H1 (cell line): ENCODE measurements at regions not wholly inside any gene's neighbourhood (a gene's known extent, or its start where the extent isn't known, plus 50 kb on each side); places are given as distances from the start of the nearest gene placed in this dataset.

ENCODE experiments used
- CTCF ChIA-PET: fragments of 300-600 bp; sonication (Branson Sonifier 250); formaldehyde crosslinking; loops from one replicate; lab custom pipeline; 2021; ENCODE audit not compliant: partially characterized antibody; lab: Charles Lee
- POLR2A ChIA-PET: fragments of 300-600 bp; sonication (Branson Sonifier 250); formaldehyde crosslinking; loops from one replicate; lab custom pipeline; 2021; ENCODE audit warnings: inconsistent platforms; ENCODE audit not compliant: partially characterized antibody; lab: Charles Lee
- DNase-seq, 2 experiments: peaks; one replicate each; pipeline versions ENCODE4 v3.0.0 to v3.0.0-alpha.2; 2010 to 2022; ENCODE audit warnings: low spot score in 2 of 2, low read depth in 1 of 2, mixed read lengths in 1 of 2
- FAIRE-seq: peaks from 2 replicates; lab custom pipeline; 2011; peaks lifted over from hg19 to GRCh38; lab: Jason Lieb, UNC
- H2AFZ ChIP-seq: 2 replicates; pipeline ENCODE4 v1.8.1; 2012; ENCODE audit warnings: low read length, inconsistent platforms
- H2AK5ac ChIP-seq: 2 replicates; pipeline ENCODE4 v1.6.1; 2013; ENCODE audit warnings: low read depth, low read length
- H2BK120ac ChIP-seq: replicated peaks from 2 replicates; pipeline ENCODE3; 2013; ENCODE audit warnings: low read depth, low read length, inconsistent platforms
- H2BK12ac ChIP-seq: 2 replicates; pipeline ENCODE4 v1.6.1; 2013; ENCODE audit warnings: low read depth, low read length
- H2BK15ac ChIP-seq: 2 replicates; pipeline ENCODE4 v1.6.1; 2013; ENCODE audit warnings: low read length
- H2BK20ac ChIP-seq: 2 replicates; pipeline ENCODE4 v1.6.1; 2013; ENCODE audit warnings: low read length
- H2BK5ac ChIP-seq: 2 replicates; pipeline ENCODE4 v1.6.1; 2013; ENCODE audit warnings: low read depth, low read length
- H3K14ac ChIP-seq: 2 replicates; pipeline ENCODE4 v1.6.1; 2013; ENCODE audit warnings: inconsistent platforms; ENCODE audit not compliant: insufficient read length
- H3K18ac ChIP-seq: 2 replicates; pipeline ENCODE4 v1.6.1; 2013; ENCODE audit warnings: low read length; ENCODE audit errors: extremely low read depth
- H3K23ac ChIP-seq: 2 replicates; pipeline ENCODE4 v1.6.1; 2013; ENCODE audit warnings: inconsistent platforms; ENCODE audit not compliant: insufficient read length
- H3K23me2 ChIP-seq: 2 replicates; pipeline ENCODE4 v1.6.1; 2013; ENCODE audit warnings: low read depth, low read length
- H3K27ac ChIP-seq: 2 replicates; pipeline ENCODE4 v1.6.1; 2011; ENCODE audit warnings: low read depth, low read length, inconsistent platforms
- H3K27me3 ChIP-seq, 4 experiments: replicated peaks in 1 of 4; 1 replicate in 1 of 4; 2 replicates in 3 of 4; pipeline versions ENCODE4 v1.6.1 to v1.8.1; 2011 to 2013; ENCODE audit warnings: low read length in 3 of 4, mild to moderate bottlenecking in 3 of 4, inconsistent platforms in 2 of 4, mixed read lengths in 2 of 4, moderate library complexity in 1 of 4; ENCODE audit not compliant: control insufficient read depth in 3 of 4, insufficient read depth in 3 of 4; ENCODE audit errors: extremely low read depth in 1 of 4
- H3K36me3 ChIP-seq, 4 experiments: 2 replicates each; pipeline versions ENCODE4 v1.6.1 to v1.8.1; 2011 to 2013; ENCODE audit warnings: mild to moderate bottlenecking in 4 of 4, low read length in 3 of 4, moderate library complexity in 2 of 4, control low read depth in 1 of 4, inconsistent platforms in 1 of 4; ENCODE audit not compliant: insufficient read depth in 4 of 4, control insufficient read depth in 2 of 4
- H3K4ac ChIP-seq: replicated peaks from 2 replicates; pipeline ENCODE3; 2013; ENCODE audit warnings: low read length, low read depth, mixed read lengths, inconsistent platforms; ENCODE audit not compliant: insufficient read length
- H3K4me1 ChIP-seq, 4 experiments: replicated peaks in 1 of 4; 1 replicate in 1 of 4; 2 replicates in 3 of 4; pipeline versions ENCODE4 v1.6.1 to v1.8.1; 2011 to 2013; ENCODE audit warnings: low read length in 3 of 4, inconsistent platforms in 2 of 4, mixed read lengths in 1 of 4; ENCODE audit not compliant: insufficient read depth in 4 of 4, control insufficient read depth in 3 of 4
- H3K4me2 ChIP-seq, 2 experiments: 2 replicates each; pipeline versions ENCODE4 v1.6.1 to v1.8.1; 2011 to 2013; ENCODE audit warnings: low read depth in 2 of 2, low read length in 2 of 2, control low read depth in 1 of 2, inconsistent platforms in 1 of 2, mild to moderate bottlenecking in 1 of 2; ENCODE audit not compliant: insufficient read depth in 1 of 2
- H3K4me3 ChIP-seq, 4 experiments: fragments of 200-600, 300-600 bp in 1 of 4; sonication (generic), shearing (Covaris generic), sonication (Bioruptor Twin) in 1 of 4; 2 replicates each; pipeline versions ENCODE4 v1.5.1 to v1.8.1; 2011 to 2016; ENCODE audit warnings: low read length in 4 of 4, low read depth in 3 of 4, control low read depth in 2 of 4, inconsistent platforms in 2 of 4, mild to moderate bottlenecking in 2 of 4, mixed read lengths in 1 of 4, moderate library complexity in 1 of 4; ENCODE audit not compliant: insufficient read depth in 2 of 4; ENCODE audit errors: extremely low read depth in 1 of 4
- H3K56ac ChIP-seq: replicated peaks from 2 replicates; pipeline ENCODE3; 2013; ENCODE audit warnings: low read depth, mild to moderate bottlenecking, mixed read lengths, low read length, inconsistent platforms; ENCODE audit not compliant: insufficient read length
- H3K79me1 ChIP-seq: 2 replicates; pipeline ENCODE4 v1.6.1; 2013; ENCODE audit warnings: low read depth, low read length, control low read depth
- H3K79me2 ChIP-seq, 2 experiments: 2 replicates each; pipeline versions ENCODE4 v1.6.1 to v1.8.1; 2012 to 2013; ENCODE audit warnings: low read length in 2 of 2, mild to moderate bottlenecking in 2 of 2, inconsistent platforms in 1 of 2; ENCODE audit not compliant: insufficient read depth in 2 of 2, control insufficient read depth in 1 of 2
- H3K9ac ChIP-seq, 4 experiments: replicated peaks in 1 of 4; 1 replicate in 1 of 4; 2 replicates in 3 of 4; pipeline versions ENCODE4 v1.6.1 to v1.8.1; 2011 to 2013; ENCODE audit warnings: low read depth in 3 of 4, low read length in 3 of 4, control low read depth in 2 of 4, mild to moderate bottlenecking in 2 of 4, moderate library complexity in 2 of 4, inconsistent platforms in 1 of 4; ENCODE audit errors: extremely low read depth in 1 of 4
- H3K9me3 ChIP-seq, 2 experiments: 2 replicates each; pipeline versions ENCODE4 v1.6.1 to v1.8.1; 2012 to 2013; ENCODE audit warnings: mild to moderate bottlenecking in 2 of 2, moderate library complexity in 2 of 2, control low read depth in 1 of 2, inconsistent platforms in 1 of 2, low read depth in 1 of 2, low read length in 1 of 2, mixed read lengths in 1 of 2; ENCODE audit not compliant: insufficient read depth in 2 of 2
- H4K20me1 ChIP-seq, 2 experiments: replicated peaks in 1 of 2; 2 replicates each; pipeline versions ENCODE3 to v1.8.1; 2011 to 2013; ENCODE audit warnings: inconsistent platforms in 2 of 2, low read length in 2 of 2, mild to moderate bottlenecking in 1 of 2; ENCODE audit not compliant: insufficient read depth in 2 of 2, control insufficient read depth in 1 of 2
- H4K5ac ChIP-seq: 2 replicates; pipeline ENCODE4 v1.6.1; 2013; ENCODE audit warnings: low read length, low read depth, mixed read lengths, inconsistent platforms; ENCODE audit not compliant: insufficient read length
- H4K8ac ChIP-seq: 2 replicates; pipeline ENCODE4 v1.8.0; 2013; ENCODE audit warnings: mild to moderate bottlenecking, moderate library complexity, low read length, inconsistent platforms; ENCODE audit not compliant: insufficient read depth; ENCODE audit errors: extremely low read depth
- H4K91ac ChIP-seq: replicated peaks from 2 replicates; pipeline ENCODE3; 2013; ENCODE audit warnings: low read length, mixed read lengths, inconsistent platforms; ENCODE audit not compliant: insufficient read length
- TAF7 ChIP-seq: optimal IDR thresholded peaks from 2 replicates; pipeline ENCODE3; 2011; ENCODE audit warnings: low read depth, mild to moderate bottlenecking, inconsistent platforms, low read length, moderate library complexity, borderline replicate concordance
- YY1 ChIP-seq: IDR thresholded peaks from 2 replicates; pipeline ENCODE4 v1.6.1; 2011; ENCODE audit warnings: low read depth, mild to moderate bottlenecking, low read length
- WGBS, 2 experiments: shearing (Covaris generic) in 1 of 2; methylation state at CpG; one replicate each; pipeline versions ENCODE4 v1.1.6 to v1.1.7; 2013 to 2015; ENCODE audit warnings: low lambda C conversion rate in 2 of 2, mixed read lengths in 2 of 2, inconsistent platforms in 1 of 2, low coverage in 1 of 2, missing lambda C conversion rate in 1 of 2; ENCODE audit not compliant: insufficient replicate concordance in 2 of 2, insufficient coverage in 1 of 2, insufficient read length in 1 of 2; ENCODE audit errors: extremely low coverage in 1 of 2, missing lambda C conversion rate in 1 of 2; 5-methylcytosine and 5-hydroxymethylcytosine counted together

- Histone ChIP-seq H3K9ac (no peak overlapping the region), H3K4me3 (no peak overlapping the region), H4K8ac (no peak overlapping the region), H3K4me2 (no peak overlapping the region), H2BK15ac (no peak overlapping the region), H4K91ac (no peak overlapping the region), H2BK12ac (0 out of 2 replicates have a peak overlapping the region, but pooled peaks have one; percentile 9), H2AK5ac (no peak overlapping the region), H3K4ac (no peak overlapping the region), H3K23ac (no peak overlapping the region), H3K27ac (no peak overlapping the region), H3K36me3 (no peaks in the 10 kb centered on the region), H4K5ac (no peak overlapping the region), H3K9me3 (no peaks in the 10 kb centered on the region), H3K27me3 (no peaks in the 10 kb centered on the region), H4K20me1 (no peaks in the 10 kb centered on the region), H3K56ac (no peak overlapping the region), H3K23me2 (no peaks in the 10 kb centered on the region), H2BK5ac (peak overlapping the region; percentile 44; the same call in 1 of the 2 replicates), H3K14ac (no peak overlapping the region), H3K79me2 (no peaks in the 10 kb centered on the region), H2BK120ac (no peak overlapping the region), H3K79me1 (no peaks in the 10 kb centered on the region), H2BK20ac (no peak overlapping the region), H3K4me1 (peaks cover 2 to 19% (median 10%) of the 10 kb centered on the region in 4 experiments), H3K18ac (no peak overlapping the region; the same call in 1 of the 2 replicates), H2AFZ (no peak overlapping the region)
- 76% methylated on average over 4 of the region's 8 CpGs; no CpG with 5 or more reads in 1 of the 2 experiments for whole genome bisulfite sequencing, 2 experiments
- ChIA-PET CTCF (interaction anchor here (0.6 to 1.5 kb wide), 5 partner anchors 29 to 203 kb away, joined by 3 to 6 read pairs (median 4); no protein-coding TSS in a partner anchor), POLR2A (no interaction called here)
- FAIRE-seq (no peak), DNase-seq (no peak)
- TF ChIP-seq TAF7 (no peak), YY1 (0 out of 2 replicates have a peak, but pooled peaks have one; percentile 19)
These were observed 286.4 kb downstream of the BCOR start for GRCh38 chrX:39811376-39811775.
